HG02884 (cell line): ENCODE measurements at regions not wholly inside any gene's neighbourhood (a gene's known extent, or its start where the extent isn't known, plus 50 kb on each side); places are given as distances from the start of the nearest gene placed in this dataset.
A peak's percentile ranks its signal among the peaks of the same experiment; 100 is the strongest.

Experiments used
- ATAC-seq: cut with Tn5 transposase; IDR thresholded peaks from one replicate; pipeline ENCODE4 v1.9.1; 2021; ENCODE audit warnings: mild to moderate bottlenecking, moderate library complexity; ENCODE audit not compliant: unreplicated experiment

- no peak for ATAC-seq
Observed at GRCh38 chr13:97559981-97560380, 126.0 kb downstream of the RAP2A start.

GRCh38 chr13:97561182-97561581 lies 127.2 kb downstream of the RAP2A start:
- peak; percentile 72 for ATAC-seq

- ATAC-seq: no peak
Observed at GRCh38 chr13:97562962-97563361, 129.0 kb downstream of the RAP2A start.

GRCh38 chr13:97564956-97565355 lies 131.0 kb downstream of the RAP2A start:
- no peak for ATAC-seq

DNA sequence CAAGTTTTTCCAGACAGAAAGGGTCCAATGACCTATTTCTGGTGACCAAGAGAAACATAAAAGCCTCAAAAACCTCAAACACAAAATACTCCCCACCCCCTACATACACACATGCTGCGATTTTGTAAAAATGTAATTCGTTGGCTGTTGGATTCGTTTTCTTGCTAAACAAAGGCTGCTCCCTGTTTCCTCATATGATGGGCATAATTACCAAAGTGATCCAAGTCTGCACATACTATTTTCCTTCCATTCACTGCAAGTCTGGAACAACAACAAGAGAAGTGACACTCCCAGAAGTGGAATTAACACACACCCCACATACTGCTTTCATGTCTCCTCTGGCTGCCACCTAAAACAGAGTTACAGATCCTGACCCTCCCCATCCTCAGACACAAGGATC lies 131.9 kb downstream of the RAP2A start:
- ATAC-seq: no peak

DNA sequence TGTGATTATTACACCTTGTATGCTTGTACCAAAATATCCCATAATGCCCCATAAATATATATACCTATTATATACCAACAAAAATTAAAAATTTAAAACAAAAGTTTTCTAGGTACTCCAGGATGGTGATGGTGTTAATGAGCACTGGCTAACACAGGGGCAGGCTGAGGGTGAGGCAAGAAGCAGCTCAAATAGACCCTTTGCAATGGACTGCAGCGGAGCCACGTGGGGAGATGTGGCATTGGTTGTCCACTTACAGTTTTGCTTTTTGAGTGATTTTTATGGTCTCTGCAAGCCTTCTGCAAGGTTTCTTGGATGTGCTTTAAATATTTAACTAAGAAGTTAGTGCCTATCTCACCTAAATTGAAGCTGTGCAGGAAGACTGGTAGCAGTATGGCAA lies 132.9 kb downstream of the RAP2A start:
- ATAC-seq: no peak

- ATAC-seq: peak; percentile 99
Observed at GRCh38 chr13:97567510-97568243, 133.7 kb downstream of the RAP2A start.

GRCh38 chr13:97568850-97569249 lies 134.9 kb downstream of the RAP2A start:
- ATAC-seq: no peak

- no peak for ATAC-seq
Observed at GRCh38 chr13:97569841-97570240, 135.9 kb downstream of the RAP2A start.

GRCh38 chr13:97570442-97570841 lies 136.5 kb downstream of the RAP2A start:
- no peak for ATAC-seq

- ATAC-seq: no peak
Observed at GRCh38 chr13:97573011-97573410, 139.0 kb downstream of the RAP2A start.

DNA sequence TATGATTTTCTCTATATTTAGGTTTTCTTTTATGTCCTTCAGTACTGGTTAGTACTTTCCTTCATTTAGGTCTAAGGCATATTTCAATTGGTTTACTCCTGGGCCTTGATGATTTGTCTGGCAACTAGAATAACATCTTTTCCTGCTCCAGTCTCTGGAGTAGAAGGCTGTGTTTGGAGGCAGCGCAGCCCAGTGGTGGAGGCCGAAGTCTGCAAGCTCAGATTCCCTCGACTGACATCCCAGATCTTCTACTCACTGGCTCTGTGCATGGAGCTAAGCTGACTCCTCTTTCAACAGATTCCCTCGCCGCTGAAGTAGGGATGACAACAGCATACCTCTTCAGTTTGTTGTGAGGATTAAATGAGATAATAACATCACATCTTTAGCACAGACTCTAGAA lies 141.0 kb downstream of the RAP2A start:
- ATAC-seq: peak; percentile 77

DNA sequence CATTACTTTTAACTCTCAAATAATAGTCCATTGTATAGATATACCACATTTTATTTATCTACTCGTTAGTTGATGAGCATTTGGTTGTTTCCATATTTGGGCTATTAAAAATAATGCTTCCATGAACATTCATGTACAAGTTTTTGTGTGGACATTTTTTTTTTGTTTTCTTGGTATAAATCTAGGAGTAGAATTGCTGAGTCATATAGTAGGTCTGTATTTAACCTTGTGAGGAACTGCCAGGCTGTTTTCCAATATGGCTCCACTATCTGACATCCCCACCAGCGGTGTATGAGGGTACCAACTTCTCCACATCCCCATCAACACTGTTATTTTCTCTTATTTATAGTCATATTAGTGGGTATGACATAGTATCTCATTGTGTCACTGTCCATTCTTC lies 143.1 kb downstream of the RAP2A start:
- no peak for ATAC-seq

DNA sequence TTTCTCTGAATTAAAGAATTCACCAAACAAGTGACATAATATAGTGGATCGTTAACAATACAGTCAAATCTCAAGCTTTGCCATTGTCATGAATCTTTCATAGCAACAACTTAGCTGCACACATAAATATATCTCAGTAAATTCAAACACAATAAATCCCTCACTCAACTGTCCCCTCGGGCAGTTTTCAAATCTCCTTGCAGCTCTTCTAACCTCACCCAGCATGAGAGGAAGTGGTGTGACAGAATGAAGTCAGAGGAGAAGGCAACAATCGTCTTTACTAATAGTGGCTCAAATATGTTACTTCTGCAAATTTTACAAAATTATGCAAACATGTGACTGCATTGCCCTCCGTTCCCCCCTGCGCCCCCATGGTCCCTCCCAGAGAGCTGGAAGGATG lies 148.2 kb downstream of the RAP2A start:
- no peak for ATAC-seq

DNA sequence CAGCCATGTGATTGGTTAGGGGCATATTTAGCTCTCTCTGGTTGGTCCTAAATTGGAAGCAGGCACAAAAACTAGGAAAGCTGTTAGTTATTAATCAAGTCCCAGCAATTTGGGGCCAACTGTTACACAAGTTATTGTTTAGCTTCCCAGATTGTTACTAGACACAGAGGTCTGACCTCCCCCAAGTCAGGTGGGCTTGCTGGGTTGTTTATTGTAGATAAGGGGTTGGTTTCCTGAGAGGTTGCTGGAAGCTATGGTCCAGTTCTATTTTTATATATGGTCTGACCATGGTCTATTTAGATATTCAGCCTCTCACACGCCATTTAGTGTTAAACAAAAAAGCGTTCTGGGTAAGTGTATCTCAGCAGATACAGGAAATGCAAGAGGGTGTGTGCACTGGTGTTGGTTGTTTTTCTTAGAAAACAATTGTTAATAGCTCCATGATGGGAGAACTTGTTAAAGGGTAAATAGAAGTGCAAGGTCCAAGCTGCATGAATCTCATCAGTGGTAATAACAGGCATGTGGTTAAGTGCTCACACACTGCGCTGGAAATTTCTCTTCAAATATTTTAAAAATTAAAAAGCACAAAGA lies 150.0 kb downstream of the RAP2A start:
- ATAC-seq: no peak

DNA sequence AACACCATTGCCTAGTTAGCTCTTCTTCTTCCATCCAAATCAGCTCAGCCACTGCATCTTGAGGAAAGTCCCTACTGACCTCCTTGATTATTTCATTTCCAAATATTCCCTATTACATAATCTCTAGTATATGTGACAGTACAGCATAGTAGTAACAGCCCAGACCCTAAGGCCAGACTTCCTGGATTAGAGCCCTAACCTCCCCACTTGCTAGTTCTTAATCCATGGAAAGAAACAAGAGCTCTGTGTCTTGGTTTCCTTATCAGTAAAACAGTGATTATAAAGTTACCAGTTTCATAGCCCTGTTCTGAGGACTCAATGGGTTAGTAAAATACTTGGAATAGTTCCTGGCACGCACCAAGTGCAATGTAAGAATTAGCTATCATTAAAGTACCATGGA lies 153.0 kb downstream of the RAP2A start:
- no peak for ATAC-seq

DNA sequence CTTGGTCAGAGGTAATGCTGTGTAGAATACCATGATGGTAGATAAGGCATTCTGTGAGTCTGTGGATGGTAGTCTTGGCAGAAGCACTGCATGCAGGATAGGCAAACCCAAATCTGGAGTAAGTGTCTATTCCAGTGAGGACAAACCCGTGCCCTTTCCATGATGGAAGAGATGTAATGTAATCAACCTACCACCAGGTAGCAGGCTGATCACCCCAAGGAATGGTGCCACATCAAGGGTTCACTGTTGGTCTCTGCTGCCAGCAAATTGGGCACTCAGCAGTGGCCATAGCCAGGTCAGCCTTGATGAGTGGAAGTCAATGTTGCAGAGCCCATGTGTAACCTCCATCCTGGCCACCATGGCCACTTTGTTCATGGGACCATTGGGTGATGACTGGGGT lies 155.0 kb downstream of the RAP2A start:
- ATAC-seq: no peak

DNA sequence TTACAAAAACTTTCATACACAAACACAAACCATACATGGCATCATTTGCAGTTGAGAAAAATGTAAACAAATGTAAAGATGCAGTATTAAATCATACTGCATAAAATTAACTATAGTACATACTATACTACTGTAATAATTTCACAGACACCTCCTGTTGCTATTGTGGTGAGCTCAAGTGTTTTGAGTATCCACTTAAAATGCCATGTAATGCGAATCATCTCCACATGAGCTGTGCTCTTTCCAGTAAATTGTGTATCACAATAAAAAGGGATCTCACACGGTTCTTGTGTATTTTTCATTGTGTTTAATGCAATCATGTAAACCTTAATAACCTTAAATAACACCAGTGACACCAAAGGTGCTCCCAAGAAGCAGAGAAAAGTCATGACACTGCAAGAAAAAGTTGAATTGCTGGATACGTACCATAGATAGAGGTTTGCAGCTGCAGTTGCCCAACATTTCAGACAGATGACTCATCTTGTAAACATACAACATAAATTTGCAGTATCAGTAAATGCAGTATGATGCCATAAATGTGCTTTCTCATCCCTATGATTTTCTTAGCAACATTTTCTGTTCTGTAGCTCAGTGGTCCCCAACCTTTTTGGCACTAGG lies 166.6 kb downstream of the RAP2A start:
- no peak for ATAC-seq

DNA sequence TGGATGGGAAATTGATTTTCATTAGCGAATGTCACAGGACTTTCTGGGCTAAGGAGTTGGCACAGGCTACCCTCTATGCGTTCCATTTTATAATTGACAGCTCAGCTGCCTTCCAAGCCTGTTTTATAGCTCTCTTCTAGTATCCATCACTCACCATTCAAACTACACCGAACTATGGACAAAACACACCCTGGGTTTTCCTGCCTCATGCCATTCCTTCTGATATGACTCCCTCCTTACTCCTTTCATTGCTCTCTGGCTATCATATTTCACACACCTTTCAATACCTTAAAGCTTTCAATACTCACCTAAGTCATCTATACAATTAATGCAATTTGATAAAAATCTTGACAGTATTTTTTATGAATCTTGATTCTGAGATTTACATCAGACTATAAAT lies 181.3 kb downstream of the RAP2A start:
- ATAC-seq: no peak

DNA sequence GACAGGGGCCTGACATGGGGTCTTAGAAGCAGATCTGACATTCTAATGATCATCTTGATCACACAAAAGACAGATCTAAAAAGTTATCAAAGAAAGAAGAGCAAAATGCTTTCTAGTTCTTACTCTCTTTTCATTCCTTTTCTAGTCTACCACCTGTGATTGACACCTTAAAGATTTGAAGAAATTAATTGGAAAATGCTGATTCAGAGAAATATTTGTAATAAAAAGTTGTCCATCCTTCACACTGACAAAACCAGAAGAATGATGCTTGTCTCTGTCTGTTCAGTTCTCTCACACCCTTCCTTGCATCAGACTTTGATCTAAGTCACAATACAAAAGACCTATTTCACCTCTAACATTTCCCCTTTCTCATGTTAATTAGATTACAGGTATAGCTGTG lies 182.4 kb downstream of the RAP2A start:
- ATAC-seq: no peak

DNA sequence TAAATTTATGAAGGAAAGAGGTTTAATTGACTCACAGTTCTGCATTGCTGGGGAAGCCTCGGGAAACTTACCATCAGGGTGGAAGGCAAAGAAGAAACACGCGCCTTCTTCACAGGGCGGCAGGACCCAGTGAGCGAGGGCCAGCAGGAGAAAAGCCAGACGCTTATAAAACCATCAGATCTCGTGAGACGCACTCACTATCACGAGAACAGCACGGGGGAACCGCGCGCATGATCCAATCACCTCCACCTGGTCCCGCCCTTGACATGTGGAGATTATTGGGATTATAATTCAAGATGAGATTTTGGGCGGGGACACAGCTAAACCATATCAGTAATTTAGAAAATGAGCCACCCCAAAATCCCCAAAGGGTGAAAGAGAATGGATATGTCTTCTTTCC lies 187.1 kb downstream of the RAP2A start:
- ATAC-seq: no peak

- ATAC-seq: no peak
Observed at GRCh38 chr13:97621631-97622030, 187.7 kb downstream of the RAP2A start.
